Activated B cell treated with CpG ODN at 0.5 μM for 24 hours (primary cell): ENCODE measurements at regions not wholly inside any gene's neighbourhood (a gene's known extent, or its start where the extent isn't known, plus 50 kb on each side); places are given as distances from the start of the nearest gene placed in this dataset.

ENCODE experiments used
- ATAC-seq: fragments of 200-7000 bp; cut with Tn5 transposase; one replicate; pipeline ENCODE4 v1.10.0; 2021; ENCODE audit warnings: low read depth, mild to moderate bottlenecking, moderate library complexity
- CTCF ChIA-PET: fragments of 350-600 bp; sonication (Branson Sonifier 250); formaldehyde crosslinking; loops from one replicate; lab custom pipeline; 2021; ENCODE audit warnings: antibody characterized with exemption; lab: Charles Lee
- POLR2A ChIA-PET: fragments of 350-600 bp; sonication (Branson Sonifier 250); formaldehyde crosslinking; loops from one replicate; lab custom pipeline; 2021; ENCODE audit warnings: antibody characterized with exemption; lab: Charles Lee
- DNase-seq: peaks from one replicate; pipeline ENCODE4 v3.0.0; 2022
- H3K27ac Mint-ChIP-seq: one replicate; pipeline ENCODE4 v1.8.0; 2020; ENCODE audit warnings: mixed read lengths
- H3K27me3 Mint-ChIP-seq: one replicate; pipeline ENCODE4 v1.8.0; 2021; ENCODE audit warnings: mixed read lengths
- H3K36me3 Mint-ChIP-seq: one replicate; pipeline ENCODE4 v1.8.0; 2021; ENCODE audit warnings: low read depth, mixed read lengths
- H3K4me1 Mint-ChIP-seq: one replicate; pipeline ENCODE4 v1.8.0; 2021; ENCODE audit warnings: mixed read lengths
- H3K4me3 Mint-ChIP-seq: one replicate; pipeline ENCODE4 v1.8.0; 2020; ENCODE audit warnings: mild to moderate bottlenecking, mixed read lengths
- H3K9me3 Mint-ChIP-seq: one replicate; pipeline ENCODE4 v1.8.0; 2020; ENCODE audit warnings: mixed read lengths
- CTCF ChIP-seq: fragments of 200-600 bp; IDR thresholded peaks from one replicate; pipeline ENCODE4 v1.8.0; 2022; ENCODE audit warnings: antibody characterized with exemption, mild to moderate bottlenecking
- intact Hi-C: fragments of 100-400 bp; cut with micrococcal nuclease; formaldehyde crosslinking; loops from one replicate; pipeline ENCODE4 v1.15.1; 2024

- CTCF ChIA-PET: no interaction called here
- no peaks in the 10 kb centered on the region for H3K36me3 Mint-ChIP-seq
- H3K27me3 Mint-ChIP-seq: no peaks in the 10 kb centered on the region
Observed at GRCh38 chr11:127656116-127656836, 655.7 kb upstream of the KIRREL3 start.

GRCh38 chr11:127653076-127653475 lies 652.5 kb upstream of the KIRREL3 start:
- no peak overlapping the region for H3K4me3 Mint-ChIP-seq
- POLR2A ChIA-PET: no interaction called here
- no peak overlapping the region for H3K27ac Mint-ChIP-seq
- DNase-seq (no peak), ATAC-seq (no peak)
- TF ChIP-seq CTCF: no peak
- CTCF ChIA-PET: no interaction called here
- H3K36me3 Mint-ChIP-seq: no peaks in the 10 kb centered on the region
- H3K4me1 Mint-ChIP-seq: no peaks in the 10 kb centered on the region
- intact Hi-C loops: no loop called here
- H3K9me3 Mint-ChIP-seq: no peaks in the 10 kb centered on the region
- no peaks in the 10 kb centered on the region for H3K27me3 Mint-ChIP-seq

More at GRCh38 chr11:127656116-127656836, 655.7 kb upstream of the KIRREL3 start:
- DNase-seq (no peak), ATAC-seq (no peak)
- Mint-ChIP-seq H3K9me3 (peaks cover 9% of the 10 kb centered on the region), H3K4me1 (no peaks in the 10 kb centered on the region), H3K4me3 (no peak overlapping the region), H3K27ac (no peak overlapping the region)
- TF ChIP-seq CTCF: no peak
- intact Hi-C loops: no loop called here
- POLR2A ChIA-PET: no interaction called here

GRCh38 chr11:127651888-127652221 lies 651.3 kb upstream of the KIRREL3 start:
- no peaks in the 10 kb centered on the region for H3K36me3 Mint-ChIP-seq
- TF ChIP-seq CTCF: no peak
- H3K27ac Mint-ChIP-seq: no peak overlapping the region
- H3K9me3 Mint-ChIP-seq: no peaks in the 10 kb centered on the region
- no peaks in the 10 kb centered on the region for H3K27me3 Mint-ChIP-seq
- ATAC-seq: no peak
- no peak for DNase-seq
- no peaks in the 10 kb centered on the region for H3K4me1 Mint-ChIP-seq
- POLR2A ChIA-PET: no interaction called here
- H3K4me3 Mint-ChIP-seq: no peak overlapping the region
- CTCF ChIA-PET: no interaction called here
- intact Hi-C loops: no loop called here

- H3K36me3 Mint-ChIP-seq: no peaks in the 10 kb centered on the region
- POLR2A ChIA-PET: no interaction called here
- CTCF ChIA-PET: no interaction called here
Observed at GRCh38 chr11:127651175-127651887, 650.8 kb upstream of the KIRREL3 start.

More at GRCh38 chr11:127651175-127651887, 650.8 kb upstream of the KIRREL3 start:
- no peaks in the 10 kb centered on the region for H3K27me3 Mint-ChIP-seq
- intact Hi-C loops: no loop called here
- H3K27ac Mint-ChIP-seq: no peak overlapping the region
- no peak for DNase-seq
- H3K4me1 Mint-ChIP-seq: no peaks in the 10 kb centered on the region
- no peak for TF ChIP-seq CTCF
- no peaks in the 10 kb centered on the region for H3K9me3 Mint-ChIP-seq
- no peak for ATAC-seq
- H3K4me3 Mint-ChIP-seq: no peak overlapping the region
